ENCODE measurements at regions not wholly inside any gene's neighbourhood (a gene's known extent, or its start where the extent isn't known, plus 50 kb on each side); places are given as distances from the start of the nearest gene placed in this dataset.
"Not testable (repeated sequence)": the region's sequence is repeated elsewhere in the genome, so short reads cannot be mapped to it uniquely, and the experiment has no call there.

DNA sequence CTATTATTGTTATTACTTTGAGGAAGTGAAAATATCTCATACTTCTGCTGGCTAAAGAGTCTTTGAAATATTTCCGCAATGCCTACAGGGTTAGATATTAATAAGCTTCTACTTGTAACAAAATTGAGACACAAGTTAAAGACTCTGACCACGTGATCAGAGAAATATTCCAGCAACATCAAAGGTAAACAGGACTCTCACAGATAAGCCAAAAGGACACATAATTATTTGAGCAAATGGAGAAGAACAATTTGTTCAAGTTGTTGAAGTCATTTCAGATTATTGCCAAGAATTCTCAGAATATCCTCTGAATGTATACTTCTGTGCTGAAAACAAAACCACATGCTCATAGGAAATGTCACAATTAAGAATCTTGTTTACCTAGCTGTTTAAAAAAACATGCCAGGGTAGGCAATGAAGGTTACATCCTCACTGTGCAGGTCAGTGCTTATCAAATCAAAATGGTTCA lies 225.8 kb upstream of the ALCAM start:
- intact Hi-C loops (cut with micrococcal nuclease): no loop called here
- DNase-seq: no peak
- no peak for ATAC-seq

- intact Hi-C loops (cut with micrococcal nuclease): no loop called here
- no peak for DNase-seq
Measured at GRCh38 chr3:105144837-105145236, 221.9 kb upstream of the ALCAM start.

DNA sequence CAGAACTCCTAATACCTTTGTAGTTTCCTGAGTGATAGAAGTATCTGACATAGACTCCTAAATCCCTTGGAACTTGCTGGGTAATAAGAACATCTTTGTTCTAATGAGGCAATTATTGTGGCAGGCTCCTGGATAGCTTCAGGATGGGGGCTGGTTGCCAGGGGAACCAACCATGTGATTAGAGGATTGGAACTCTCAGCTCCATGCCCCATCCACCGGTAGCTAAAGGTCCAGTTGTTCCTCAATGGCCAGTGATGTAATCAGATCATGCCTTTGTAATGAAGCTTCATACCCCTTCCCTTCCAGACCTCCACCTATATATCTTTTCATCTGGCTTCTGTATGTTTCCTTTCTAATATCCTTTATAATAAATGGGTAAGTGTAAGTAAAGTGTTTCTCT lies 221.2 kb upstream of the ALCAM start:
- intact Hi-C loops (cut with micrococcal nuclease): no loop called here
- DNase-seq (no peak), ATAC-seq (no peak)

More at GRCh38 chr3:105144837-105145236, 221.9 kb upstream of the ALCAM start:
- ATAC-seq: no peak

GRCh38 chr3:105149197-105149596 lies 217.5 kb upstream of the ALCAM start:
- ATAC-seq; intact Hi-C loops (cut with micrococcal nuclease); DNase-seq: not testable (repeated sequence)

DNA sequence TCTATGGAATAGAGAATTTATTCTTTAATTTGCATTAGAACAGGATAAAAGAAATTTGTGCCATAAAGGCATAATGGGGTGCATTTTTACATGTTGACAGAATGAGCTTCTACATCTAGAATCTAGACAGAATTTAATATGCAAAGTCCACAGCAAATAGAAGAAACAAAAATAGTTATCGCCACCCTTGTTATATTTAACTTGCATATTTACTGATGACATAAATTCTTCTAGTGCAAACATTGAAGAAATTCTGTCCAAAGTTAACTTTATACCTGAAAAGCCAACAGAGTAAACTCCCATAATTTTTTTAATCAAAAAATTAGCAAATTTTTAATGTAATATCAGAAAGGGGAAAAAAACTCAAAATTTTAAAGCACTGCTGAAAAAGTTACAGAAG lies 213.7 kb upstream of the ALCAM start:
- no peak for ATAC-seq
- intact Hi-C loops (cut with micrococcal nuclease): no loop called here

GRCh38 chr3:105154692-105155091 lies 212.0 kb upstream of the ALCAM start:
- no peak for ATAC-seq
- intact Hi-C loops (cut with micrococcal nuclease): no loop called here
- no peak for DNase-seq

More for the DNA sequence above, 213.7 kb upstream of the ALCAM start:
- DNase-seq: no peak

DNA sequence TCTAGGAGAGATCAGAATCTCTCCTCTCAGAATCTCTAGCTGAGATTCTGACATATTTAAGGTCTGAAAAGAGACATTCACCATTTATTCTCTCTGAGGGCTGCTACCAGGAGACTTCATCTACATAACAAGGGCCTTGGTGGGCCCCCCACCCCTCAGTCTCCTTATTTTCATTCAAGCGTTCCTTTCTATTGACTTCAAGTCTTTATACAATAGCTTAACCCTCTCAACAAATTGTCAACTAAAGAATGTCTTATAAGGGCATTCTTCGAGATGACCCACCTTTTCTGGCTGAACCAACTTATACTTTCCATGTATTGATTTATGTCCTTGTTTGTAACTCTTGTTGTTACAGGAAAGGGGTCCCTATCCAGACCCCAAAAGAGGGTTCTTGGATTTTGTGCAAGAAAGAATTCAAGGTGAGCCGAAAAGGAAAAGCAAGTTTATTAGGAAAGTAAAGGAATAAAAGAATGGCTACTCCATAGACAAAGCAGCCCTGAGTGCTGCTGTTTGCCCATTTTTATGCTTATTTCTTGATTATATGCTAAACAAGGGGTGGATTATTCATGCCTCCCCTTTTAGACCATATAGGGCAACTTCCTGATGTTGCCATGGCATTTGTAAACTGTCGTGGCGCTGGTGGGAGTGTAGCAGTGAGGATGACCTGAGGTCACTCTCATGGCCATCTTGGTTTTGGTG lies 209.5 kb upstream of the ALCAM start:
- no peak for DNase-seq
- intact Hi-C loops (cut with micrococcal nuclease): no loop called here
- ATAC-seq: no peak

DNA sequence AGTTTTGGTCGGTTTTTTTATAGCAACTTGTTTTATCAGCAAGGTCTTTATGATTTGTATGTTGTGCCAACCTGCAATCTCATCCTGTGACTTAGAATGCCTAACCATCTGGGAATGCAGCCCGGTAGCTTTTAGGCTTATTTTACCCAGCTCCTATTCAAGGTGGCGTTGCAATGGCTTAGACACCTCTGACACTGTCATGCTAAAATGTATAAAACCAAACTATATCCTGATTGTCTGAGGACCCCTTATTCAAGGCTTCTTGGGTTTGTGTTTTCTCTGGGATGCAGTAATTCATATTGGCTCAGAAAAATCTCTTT lies 209.0 kb upstream of the ALCAM start:
- DNase-seq: no peak
- intact Hi-C loops (cut with micrococcal nuclease): no loop called here
- ATAC-seq: no peak

GRCh38 chr3:105158286-105158685 lies 208.4 kb upstream of the ALCAM start:
- no peak for ATAC-seq
- intact Hi-C loops (cut with micrococcal nuclease): no loop called here
- no peak for DNase-seq

DNA sequence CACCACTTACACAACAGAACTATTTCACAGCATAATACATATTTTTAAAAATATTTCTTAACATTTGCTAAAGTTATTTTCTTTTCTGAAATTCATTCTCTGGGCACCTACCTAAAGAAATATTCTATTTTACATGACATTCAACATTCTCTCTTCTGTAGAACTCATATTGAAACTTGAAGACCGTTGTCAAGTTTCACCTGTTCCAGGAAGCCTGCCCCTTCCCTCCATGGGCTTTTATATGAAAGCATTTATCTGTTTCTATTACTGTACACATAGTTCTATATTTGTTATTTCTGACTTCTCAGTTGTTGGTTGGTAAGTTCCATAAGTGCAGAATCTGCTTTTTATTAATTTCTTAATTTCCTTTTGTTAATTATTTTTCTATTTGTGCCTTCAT lies 204.3 kb upstream of the ALCAM start:
- intact Hi-C loops (cut with micrococcal nuclease): no loop called here
- DNase-seq (no peak), ATAC-seq (no peak)

DNA sequence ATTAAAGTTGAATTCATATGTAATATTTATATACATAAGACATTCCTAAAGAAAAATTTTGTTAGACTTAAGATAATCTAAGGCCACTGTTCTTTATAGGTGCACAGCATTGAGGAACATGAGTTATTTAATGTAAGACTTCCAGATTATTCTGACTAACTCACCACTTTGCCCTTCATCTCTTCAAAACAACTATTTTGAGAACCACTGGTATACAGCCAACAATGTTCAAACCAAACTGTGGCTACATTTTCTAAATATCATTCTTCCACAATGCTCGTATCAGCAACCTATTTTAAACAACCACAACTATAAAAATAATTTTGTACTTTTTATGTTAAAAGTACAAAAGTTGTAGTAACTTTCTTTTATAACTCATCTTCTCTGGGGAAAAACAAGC lies 199.8 kb upstream of the ALCAM start:
- ATAC-seq: no peak
- DNase-seq: no peak
- intact Hi-C loops (cut with micrococcal nuclease): no loop called here

DNA sequence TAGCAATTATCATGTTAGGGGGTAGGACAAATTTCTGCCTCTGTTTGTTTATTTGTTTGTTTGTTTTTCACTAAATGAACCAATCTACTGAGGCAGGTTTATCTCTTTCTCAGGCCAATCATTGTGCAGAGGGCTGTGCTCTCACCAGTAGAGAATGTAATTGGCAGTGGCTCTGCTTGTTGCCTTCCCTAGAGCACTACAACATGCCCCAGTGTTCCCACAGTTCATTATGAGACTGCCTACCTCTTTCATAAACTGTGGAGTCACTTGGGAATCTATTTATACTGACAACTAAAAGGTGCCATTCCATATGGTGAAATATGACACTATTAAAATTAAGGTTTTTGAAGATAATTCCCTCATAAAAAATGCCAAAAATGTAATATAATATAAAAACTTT lies 196.3 kb upstream of the ALCAM start:
- ATAC-seq: peak; percentile 45
- intact Hi-C loops (cut with micrococcal nuclease): no loop called here
- no peak for DNase-seq

DNA sequence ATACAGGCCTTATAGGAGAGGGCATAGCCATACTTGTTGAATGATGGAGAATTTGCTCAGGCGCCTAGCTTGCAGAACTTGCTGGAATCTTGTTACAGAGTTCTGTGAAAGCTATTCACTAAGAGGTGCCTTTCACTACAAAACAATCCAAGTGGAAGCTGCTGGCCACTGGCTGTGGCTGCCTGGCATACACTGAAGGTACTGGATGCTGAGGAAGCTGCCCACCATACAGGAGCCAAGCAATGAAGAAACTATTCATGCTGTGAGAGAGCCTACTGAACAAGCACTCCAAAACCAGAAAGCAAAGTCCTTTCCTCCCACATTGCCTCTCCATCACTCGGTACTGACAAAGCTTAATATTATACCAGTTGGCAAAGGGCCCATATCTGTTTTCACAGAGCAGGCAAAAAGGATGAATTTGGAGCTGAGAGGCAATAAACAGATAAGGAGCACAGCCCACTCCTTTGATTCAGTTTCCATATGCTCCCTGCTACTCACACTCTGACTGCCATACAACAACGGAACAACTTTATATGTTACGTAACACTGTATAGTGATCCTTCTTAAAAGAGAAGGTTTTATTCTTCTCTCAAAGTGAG lies 192.6 kb upstream of the ALCAM start:
- ATAC-seq (no peak), DNase-seq (no peak)
- intact Hi-C loops (cut with micrococcal nuclease): no loop called here

GRCh38 chr3:105177576-105177975 lies 189.1 kb upstream of the ALCAM start:
- no peak for DNase-seq
- intact Hi-C loops (cut with micrococcal nuclease): no loop called here
- no peak for ATAC-seq

- ATAC-seq (no peak), DNase-seq (no peak)
- intact Hi-C loops (cut with micrococcal nuclease): no loop called here
Measured at GRCh38 chr3:105187344-105187743, 179.4 kb upstream of the ALCAM start.

- no peak for DNase-seq
- ATAC-seq: no peak
- intact Hi-C loops (cut with micrococcal nuclease): no loop called here
Measured at GRCh38 chr3:105195260-105195659, 171.4 kb upstream of the ALCAM start.

DNA sequence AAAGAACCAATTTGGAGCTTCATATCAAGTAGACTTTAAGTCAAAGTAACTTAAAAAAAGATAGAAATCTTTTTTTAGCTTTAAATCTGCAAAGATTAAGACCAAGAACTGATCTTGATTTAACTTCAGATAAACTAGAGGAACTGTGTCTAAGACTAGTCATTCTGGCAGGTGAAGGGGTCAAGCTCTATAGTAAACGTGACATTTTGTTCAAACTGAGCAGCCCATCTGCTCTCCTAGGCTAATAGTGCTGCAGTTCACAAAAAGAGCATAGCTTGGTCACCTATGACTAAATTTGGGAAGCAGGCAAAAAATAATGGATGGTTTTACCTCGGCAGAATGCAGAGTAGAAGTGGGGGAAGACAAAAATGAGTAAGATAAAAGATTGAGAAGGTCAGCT lies 168.8 kb upstream of the ALCAM start:
- no peak for ATAC-seq
- intact Hi-C loops (cut with micrococcal nuclease): no loop called here
- DNase-seq: no peak

- intact Hi-C loops (cut with micrococcal nuclease): no loop called here
- no peak for DNase-seq
- ATAC-seq: no peak
Measured at GRCh38 chr3:105199217-105199616, 167.5 kb upstream of the ALCAM start.

GRCh38 chr3:105210141-105210540 lies 156.6 kb upstream of the ALCAM start:
- DNase-seq: no peak
- no peak for ATAC-seq
- intact Hi-C loops (cut with micrococcal nuclease): no loop called here

GRCh38 chr3:105214590-105214989 lies 152.1 kb upstream of the ALCAM start:
- intact Hi-C loops (cut with micrococcal nuclease): no loop called here
- DNase-seq (no peak), ATAC-seq (no peak)

GRCh38 chr3:105222568-105223093 lies 144.1 kb upstream of the ALCAM start:
- ATAC-seq (no peak), DNase-seq (no peak)
- intact Hi-C loops (cut with micrococcal nuclease): no loop called here

Data from left ventricle myocardium superior (tissue), 1 donor.